B cell (primary cell): ENCODE measurements at regions not wholly inside any gene's neighbourhood (a gene's known extent, or its start where the extent isn't known, plus 50 kb on each side); places are given as distances from the start of the nearest gene placed in this dataset.
"Not testable (repeated sequence)": the region's sequence is repeated elsewhere in the genome, so short reads cannot be mapped to it uniquely, and the experiment has no call there.

ENCODE experiments used
- EZH2 ChIP-seq: IDR thresholded peaks from 2 replicates; pipeline ENCODE4 v1.6.1; 2012; ENCODE audit warnings: borderline replicate concordance, low read depth, mild to moderate bottlenecking, moderate library complexity, low read length; ENCODE audit not compliant: insufficient read depth, poor library complexity, severe bottlenecking
- TF ChIP-seq, protein P1 (sequence below): fragments of 200-600 bp; IDR thresholded peaks from one replicate; pipeline ENCODE4 v1.8.0; 2022; ENCODE audit warnings: antibody characterized with exemption, mild to moderate bottlenecking

GRCh38 chr3:162731961-162732360 is 1235.4 kb downstream of the OTOL1 start:
- TF ChIP-seq EZH2 = not testable (repeated sequence)
- TF ChIP-seq, protein P1, sequence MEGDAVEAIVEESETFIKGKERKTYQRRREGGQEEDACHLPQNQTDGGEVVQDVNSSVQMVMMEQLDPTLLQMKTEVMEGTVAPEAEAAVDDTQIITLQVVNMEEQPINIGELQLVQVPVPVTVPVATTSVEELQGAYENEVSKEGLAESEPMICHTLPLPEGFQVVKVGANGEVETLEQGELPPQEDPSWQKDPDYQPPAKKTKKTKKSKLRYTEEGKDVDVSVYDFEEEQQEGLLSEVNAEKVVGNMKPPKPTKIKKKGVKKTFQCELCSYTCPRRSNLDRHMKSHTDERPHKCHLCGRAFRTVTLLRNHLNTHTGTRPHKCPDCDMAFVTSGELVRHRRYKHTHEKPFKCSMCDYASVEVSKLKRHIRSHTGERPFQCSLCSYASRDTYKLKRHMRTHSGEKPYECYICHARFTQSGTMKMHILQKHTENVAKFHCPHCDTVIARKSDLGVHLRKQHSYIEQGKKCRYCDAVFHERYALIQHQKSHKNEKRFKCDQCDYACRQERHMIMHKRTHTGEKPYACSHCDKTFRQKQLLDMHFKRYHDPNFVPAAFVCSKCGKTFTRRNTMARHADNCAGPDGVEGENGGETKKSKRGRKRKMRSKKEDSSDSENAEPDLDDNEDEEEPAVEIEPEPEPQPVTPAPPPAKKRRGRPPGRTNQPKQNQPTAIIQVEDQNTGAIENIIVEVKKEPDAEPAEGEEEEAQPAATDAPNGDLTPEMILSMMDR = not testable (repeated sequence)
